Stimulated activated CD4-positive, alpha-beta T cell treated with anti-CD3 and anti-CD28 coated beads, Interleukin-1b, Interleukin-23, amount 100 ng/mL, for 24 hours (primary cell): ENCODE measurements at regions not wholly inside any gene's neighbourhood (a gene's known extent, or its start where the extent isn't known, plus 50 kb on each side); places are given as distances from the start of the nearest gene placed in this dataset.
"Not testable (repeated sequence)": the region's sequence is repeated elsewhere in the genome, so short reads cannot be mapped to it uniquely, and the experiment has no call there.

ENCODE experiments used
- DNase-seq, 4 experiments: peaks; one replicate each; pipeline ENCODE4 v3.0.0-alpha.2; 2020; ENCODE audit warnings: low read depth in 4 of 4, low spot score in 1 of 4

- no peak for DNase-seq
Observed at GRCh38 chr14:61171727-61172126, 109.4 kb downstream of the TMEM30B start.

DNA sequence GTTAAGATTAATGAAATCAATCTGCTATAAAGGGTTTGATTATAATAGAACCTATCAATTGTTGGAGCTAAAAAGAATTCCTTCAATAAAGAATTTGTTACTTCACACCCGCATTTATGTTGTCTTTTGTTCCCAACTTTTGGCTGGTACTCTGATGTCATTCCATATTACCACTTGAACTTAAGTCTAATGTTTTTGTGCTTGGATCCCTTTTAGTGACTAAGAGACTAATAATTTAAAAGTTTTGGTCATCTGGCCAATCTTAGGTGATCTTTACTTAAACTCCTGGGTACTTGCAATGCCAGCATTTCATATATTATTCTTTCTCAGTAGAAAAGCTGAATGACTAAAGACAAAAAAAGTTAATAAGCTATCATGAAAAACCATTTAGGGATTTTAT is 113.0 kb downstream of the TMEM30B start:
- no peak for DNase-seq

DNA sequence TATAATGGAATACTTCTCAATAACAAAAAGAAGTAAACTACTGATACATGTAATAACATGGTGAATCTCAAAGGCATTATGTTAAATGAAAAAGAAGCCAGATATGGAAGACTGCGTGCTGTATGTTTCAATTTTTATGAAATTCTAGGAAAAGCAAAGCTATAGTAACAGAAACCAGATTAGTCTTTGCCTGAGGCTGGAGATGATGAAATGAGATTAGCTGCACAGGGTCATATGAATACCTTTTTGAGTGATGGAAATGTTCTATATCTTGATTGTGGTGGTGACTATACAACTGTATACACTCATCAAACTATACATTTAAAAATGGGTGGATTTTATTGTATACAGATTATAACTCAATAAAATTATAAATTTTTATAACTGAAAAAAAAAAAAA is 113.5 kb downstream of the TMEM30B start:
- no peak for DNase-seq

- no peak for DNase-seq
Observed at GRCh38 chr14:61160798-61161197, 120.3 kb downstream of the TMEM30B start.

DNA sequence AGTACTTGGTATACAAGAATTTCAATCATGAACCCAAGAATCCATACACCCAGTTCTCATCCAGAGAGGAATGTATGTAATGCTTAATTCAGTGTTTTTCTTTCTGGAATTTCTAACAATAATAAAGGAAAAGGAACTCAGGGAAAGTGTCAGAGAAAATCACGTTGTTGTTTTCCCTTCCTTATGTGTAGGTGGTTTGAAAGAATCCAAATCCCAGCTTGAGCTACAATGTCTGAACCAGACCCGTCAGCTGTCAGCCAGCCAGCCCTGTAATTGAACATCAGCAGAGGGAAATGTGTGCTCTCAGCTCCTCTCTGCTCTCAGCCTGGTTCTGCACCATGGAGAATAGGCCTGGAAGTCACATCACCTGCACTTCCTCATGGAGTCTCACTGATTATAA is 126.5 kb downstream of the TMEM30B start:
- no peak for DNase-seq

DNA sequence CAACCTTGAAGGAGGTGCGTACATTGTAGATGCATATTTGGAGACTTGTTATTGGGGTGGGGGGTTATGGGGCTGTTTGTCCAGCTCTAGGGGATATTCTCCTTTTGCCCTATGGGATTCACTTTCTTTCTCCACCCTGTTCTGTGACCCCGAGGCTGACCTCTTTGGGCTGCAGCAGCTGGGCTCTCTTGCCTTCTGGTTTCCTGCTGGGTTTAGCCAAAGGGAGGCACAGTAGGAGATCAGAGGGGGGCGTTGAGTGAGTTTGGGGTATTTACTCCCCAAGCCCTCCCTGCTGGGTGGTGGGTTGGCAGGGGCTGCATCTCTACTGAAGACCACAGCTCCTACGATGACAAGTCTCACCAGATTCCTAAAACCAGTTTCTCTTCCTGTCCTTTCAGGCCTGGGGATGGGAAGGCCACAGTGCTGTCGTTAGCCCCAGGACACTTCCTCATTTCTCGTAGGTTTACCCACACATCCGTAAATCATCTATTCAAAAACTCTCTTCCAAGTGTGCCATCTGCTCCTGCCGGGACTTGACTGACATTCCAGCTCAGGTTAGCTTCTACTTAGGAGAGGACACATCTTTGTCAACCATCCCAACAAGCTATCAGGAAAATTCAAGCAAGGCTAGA is 127.1 kb downstream of the TMEM30B start:
- DNase-seq = no peak

GRCh38 chr14:61153431-61153830 is 127.7 kb downstream of the TMEM30B start:
- DNase-seq = no peak

GRCh38 chr14:61152851-61153364 is 128.2 kb downstream of the TMEM30B start:
- no peak for DNase-seq

- no peak for DNase-seq
Observed at GRCh38 chr14:61151251-61151650, 129.9 kb downstream of the TMEM30B start.

- no peak for DNase-seq
Observed at GRCh38 chr14:61150851-61151250, 130.3 kb downstream of the TMEM30B start.

GRCh38 chr14:61149896-61150295 is 131.2 kb downstream of the TMEM30B start:
- no peak for DNase-seq

DNA sequence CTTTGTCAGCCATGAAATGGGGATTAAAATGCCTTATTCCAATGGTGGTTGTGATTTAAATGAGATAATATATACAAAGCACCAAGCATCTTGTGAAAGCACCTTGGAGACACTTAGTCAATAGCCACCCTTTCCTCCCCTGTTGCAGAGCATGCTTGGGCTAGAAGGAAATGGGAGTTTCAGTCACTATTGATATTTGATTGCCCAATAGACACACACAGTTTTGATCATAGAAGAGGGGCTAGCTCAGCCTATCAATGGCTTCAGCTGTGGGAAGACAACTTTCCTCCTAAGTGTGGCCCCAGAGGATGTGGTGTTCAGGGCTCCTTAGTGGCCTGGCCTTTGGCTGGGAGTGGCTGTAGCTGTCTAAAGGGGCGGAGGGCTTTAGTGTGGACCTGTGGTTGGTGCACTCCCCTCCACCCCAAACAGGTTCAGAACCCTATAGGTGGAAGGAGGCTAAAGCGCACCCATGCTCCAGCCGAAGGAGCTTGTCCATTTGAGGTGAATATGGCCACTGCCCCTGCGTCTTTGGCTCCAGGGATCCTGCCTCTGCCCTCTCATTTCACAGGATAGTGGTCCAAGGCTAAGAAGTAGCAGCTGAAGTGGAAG is 132.3 kb downstream of the TMEM30B start:
- DNase-seq = no peak

DNA sequence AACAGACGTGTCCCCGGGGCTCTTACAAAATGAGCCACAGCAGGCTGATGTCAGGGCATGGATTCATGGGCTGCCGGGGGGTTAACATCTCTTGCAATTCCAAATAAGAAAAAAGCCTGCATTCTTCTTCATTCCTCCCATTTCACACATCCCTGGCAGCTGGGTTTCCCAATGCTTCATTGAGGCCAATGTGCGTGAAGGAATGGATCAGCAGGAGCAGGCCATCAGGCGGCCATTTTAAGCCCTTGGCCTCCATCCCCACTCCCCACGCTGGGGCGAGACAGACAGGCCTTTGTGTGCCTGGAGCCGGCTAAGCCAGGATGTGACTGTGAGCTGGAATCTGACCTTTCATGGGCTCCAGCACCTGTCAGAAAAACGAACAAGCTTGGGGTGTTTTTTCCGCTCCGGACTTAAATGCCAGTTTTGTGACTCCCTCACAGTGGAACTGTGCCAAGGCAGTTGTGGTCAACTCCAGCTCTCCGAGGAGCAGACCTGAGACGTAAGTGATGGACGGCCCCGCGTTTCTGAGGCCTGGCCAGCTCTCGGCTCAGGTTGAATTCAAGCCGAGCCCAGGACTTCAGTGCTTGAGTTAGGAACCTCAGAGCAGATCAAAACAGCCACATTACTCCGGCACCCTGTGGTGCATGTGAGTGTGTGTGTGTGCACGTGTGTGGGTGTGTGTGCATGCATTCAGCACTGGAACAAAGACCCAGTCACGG is 133.1 kb downstream of the TMEM30B start:
- DNase-seq = no peak

DNA sequence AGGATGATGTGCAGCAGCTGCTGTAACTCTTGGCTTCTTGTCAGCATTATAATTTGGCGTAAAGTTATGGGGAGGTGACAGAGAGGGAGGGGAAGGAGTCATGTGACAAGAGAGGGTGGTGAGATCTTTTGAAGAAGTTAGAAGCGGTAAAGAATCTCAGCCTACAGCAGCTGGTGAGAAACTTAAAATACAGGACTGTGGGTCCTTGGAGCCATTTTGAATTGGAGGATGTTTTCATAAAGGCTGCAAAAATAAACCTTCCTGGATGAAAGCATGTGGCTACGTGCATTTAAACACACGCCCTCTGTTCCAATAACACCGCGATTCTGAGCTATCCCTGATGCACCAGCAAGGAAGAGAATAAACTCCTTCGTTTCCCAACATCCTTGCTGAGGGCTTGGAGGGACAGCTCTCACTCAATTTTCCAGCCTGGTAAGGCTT is 133.7 kb downstream of the TMEM30B start:
- no peak for DNase-seq

- no peak for DNase-seq
Observed at GRCh38 chr14:61146899-61147298, 134.2 kb downstream of the TMEM30B start.

- DNase-seq = no peak
Observed at GRCh38 chr14:61145903-61146481, 135.1 kb downstream of the TMEM30B start.

- no peak for DNase-seq
Observed at GRCh38 chr14:61145034-61145902, 135.9 kb downstream of the TMEM30B start.

DNA sequence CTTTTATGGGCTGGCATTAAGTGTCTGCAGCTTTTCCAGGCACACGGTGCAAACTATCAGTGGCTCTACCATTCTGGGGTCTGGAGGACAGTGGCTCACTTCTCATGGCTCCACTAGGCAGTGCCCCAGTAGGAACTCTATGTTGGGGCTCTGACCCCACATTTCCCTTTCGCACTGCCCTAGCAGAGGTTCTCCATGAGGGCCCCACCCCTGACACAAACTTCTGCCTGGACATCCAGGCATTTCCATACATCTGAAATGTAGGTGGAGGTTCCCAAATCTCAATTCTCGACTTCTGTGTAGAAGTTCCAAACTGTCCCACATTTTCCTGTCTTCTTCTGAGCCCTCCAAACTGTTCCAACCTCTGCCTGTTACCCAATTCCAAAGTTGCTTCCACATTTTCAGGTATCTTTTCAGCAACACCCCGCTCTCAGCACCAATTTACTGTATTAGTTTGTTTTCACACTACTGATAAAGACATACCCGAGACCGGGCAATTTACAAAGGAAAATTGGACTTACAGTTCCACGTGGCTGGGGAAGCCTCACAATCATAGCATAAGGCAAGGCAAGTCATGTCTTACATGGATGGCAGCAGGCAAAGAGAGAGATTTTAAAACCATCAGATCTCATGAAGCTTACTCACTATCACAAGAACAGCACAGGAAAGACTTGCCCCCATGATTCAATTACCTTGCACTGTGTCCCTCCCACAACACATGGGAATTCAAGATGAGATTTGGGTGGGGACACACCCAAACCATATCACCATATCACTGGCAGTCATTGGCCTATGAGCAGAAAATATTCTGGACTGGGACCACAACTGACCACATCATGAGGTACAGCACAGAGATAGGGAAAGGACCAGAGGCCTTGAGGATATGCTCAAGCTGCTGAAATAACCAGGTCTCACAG is 136.8 kb downstream of the TMEM30B start:
- not testable (repeated sequence) for DNase-seq

DNA sequence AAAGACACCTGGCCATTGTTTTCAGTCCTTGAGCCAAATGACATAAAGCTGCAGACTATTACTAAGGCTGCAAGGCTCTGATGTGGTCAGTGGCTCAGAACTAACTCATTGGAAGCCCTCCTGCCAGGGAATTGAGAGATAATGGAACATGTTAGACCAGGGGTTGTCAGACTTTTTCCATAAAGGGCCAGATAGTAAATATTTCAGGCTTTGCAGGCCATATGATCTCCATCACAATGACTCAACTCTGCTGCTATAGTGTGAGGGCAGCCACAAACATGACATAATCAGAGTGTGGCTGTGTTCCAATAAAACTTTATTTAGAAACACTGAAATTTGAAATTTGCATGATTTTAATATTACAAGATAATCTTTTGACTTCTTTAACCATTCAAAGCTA is 140.3 kb downstream of the TMEM30B start:
- no peak for DNase-seq

GRCh38 chr14:61140271-61140670 is 140.9 kb downstream of the TMEM30B start:
- DNase-seq = no peak
